SK-MEL-5 (cell line): ENCODE measurements at regions not wholly inside any gene's neighbourhood (a gene's known extent, or its start where the extent isn't known, plus 50 kb on each side); places are given as distances from the start of the nearest gene placed in this dataset.
A peak's percentile ranks its signal among the peaks of the same experiment; 100 is the strongest.
"Not testable (repeated sequence)": the region's sequence is repeated elsewhere in the genome, so short reads cannot be mapped to it uniquely, and the experiment has no call there.

Experiments used
- DNase-seq: peaks from one replicate; pipeline ENCODE4 v3.0.0-alpha.2; 2016; ENCODE audit warnings: low read depth, low spot score
- in situ Hi-C: cut with HindIII; loops from 2 replicates; pipeline ENCODE4 v1.10.0; 2016; ENCODE audit warnings: low sequenced_read_pairs, high pct_unique_total_duplicates, low pct_unique_long_range_greater_than_20kb

DNA sequence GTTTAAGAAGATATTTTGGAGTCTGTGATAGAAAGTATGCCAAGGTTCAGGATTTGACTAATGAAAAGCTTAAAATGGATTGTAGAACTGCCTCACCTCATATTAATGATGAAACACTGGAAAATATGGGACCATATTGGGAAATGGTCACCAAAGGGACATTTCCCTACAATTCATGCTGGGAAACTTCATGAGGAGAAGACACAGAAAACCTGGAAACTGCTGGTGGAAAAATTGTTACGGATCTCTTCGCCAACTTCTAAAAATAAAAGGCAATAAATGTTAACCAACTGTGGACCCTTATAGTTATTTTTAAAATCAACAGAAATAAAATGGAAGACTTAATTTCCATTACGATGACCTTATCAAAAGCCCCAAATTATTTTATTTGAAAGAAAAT lies 97.6 kb upstream of the FRMD4B start:
- no peak for DNase-seq
- in situ Hi-C loops, result no loop called here

DNA sequence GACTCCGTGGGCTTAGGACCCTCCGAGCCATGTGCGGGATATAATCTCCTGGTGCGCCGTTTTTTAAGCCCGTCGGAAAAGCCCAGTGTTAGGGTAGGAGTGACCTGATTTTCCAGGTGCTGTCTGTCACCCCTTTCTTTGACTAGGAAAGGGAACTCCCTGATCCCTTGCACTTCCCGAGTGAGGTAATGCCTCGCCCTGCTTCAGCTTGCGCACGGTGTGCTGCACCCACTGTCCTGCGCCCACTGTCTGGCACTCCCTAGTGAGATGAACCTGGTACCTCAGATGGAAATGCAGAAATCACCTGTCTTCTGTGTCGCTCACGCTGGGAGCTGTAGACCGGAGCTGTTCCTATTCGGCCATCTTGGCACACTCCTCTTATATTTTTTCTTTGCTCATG lies 95.1 kb upstream of the FRMD4B start:
- in situ Hi-C loops, DNase-seq: not testable (repeated sequence)

GRCh38 chr3:69474186-69474585 lies 88.3 kb upstream of the FRMD4B start:
- in situ Hi-C loops, result no loop called here
- DNase-seq, result no peak

DNA sequence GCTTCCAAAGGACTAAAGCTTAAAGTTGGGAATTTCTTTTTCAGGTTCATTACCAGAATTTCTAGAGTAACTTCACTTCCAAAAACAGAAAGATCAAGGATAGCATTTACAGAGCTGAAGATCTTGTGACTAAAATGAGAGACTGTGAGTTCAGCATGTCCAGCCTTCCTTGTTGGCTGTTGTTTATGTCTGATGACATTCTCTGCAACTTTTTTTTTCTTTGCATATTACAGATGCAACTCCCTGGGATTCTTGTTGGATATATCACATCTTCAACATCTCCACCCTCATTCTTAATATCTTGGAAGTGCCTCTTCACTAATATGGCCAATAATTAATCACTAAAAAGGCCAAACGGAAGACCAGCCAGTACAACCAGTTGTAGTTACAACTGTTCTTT lies 86.2 kb upstream of the FRMD4B start:
- DNase-seq, result no peak

DNA sequence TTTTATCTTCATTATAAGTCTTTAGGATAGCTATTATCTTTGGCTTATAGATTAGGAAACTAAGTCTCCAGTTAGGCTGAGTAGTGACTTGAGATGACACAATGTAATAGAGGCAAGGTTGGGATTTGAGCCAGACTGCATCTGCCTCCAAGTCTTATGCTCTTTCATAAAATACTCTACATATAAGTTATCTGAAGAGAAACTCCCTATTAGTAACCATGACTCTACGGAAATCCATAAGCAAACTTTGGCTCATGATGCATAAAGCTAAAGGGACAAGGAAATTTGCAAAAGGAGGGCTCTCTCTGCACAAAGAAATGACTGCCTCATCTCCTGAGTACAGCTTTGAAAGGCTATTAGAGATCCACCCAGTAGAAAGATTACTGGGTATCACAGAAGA lies 77.6 kb upstream of the FRMD4B start:
- DNase-seq, result no peak
- in situ Hi-C loops, result no loop called here

More for the DNA sequence above, 86.2 kb upstream of the FRMD4B start:
- in situ Hi-C loops, result no loop called here

GRCh38 chr3:69462826-69463100 lies 76.9 kb upstream of the FRMD4B start:
- in situ Hi-C loops, result no loop called here

DNA sequence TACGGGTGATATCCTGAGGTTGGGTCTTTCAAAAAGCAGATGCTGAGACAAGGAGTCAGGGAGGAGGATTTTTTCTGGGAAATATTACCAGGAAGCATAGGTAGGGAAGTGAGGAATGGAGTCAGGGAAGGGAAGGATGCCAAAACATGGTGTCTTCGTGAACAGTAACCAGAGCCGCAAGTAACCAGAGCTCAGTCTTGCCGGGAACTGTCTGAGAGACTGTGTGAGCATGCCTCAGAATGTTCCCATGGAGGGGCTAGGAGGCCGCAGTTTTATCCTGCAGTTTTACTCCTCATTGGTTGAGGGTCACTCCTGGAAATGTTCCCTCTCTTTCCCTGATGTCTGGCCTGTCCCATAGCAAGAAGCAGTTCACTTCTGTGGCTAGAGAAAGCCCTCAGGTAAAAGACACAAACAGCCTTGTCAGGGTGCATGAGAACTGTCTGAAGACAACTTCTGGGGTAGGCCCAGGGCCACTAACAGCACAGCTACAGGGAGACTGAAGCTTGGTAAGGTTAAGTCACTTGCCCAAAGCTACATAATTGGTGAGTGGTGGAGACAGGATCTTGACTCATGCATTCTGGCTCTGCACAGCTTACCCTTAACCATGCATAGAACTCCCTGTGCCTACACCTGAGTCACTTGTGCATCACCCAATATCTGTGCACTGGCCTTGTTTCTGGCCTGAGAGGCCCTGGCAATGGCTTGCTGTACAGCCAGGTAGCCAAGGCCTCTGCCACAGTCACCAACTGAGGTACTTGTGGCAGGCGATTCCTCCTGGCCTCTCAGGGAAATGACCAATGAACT lies 76.3 kb upstream of the FRMD4B start:
- in situ Hi-C loops, result no loop called here
- DNase-seq, result no peak

More at GRCh38 chr3:69462826-69463100, 76.9 kb upstream of the FRMD4B start:
- no peak for DNase-seq

DNA sequence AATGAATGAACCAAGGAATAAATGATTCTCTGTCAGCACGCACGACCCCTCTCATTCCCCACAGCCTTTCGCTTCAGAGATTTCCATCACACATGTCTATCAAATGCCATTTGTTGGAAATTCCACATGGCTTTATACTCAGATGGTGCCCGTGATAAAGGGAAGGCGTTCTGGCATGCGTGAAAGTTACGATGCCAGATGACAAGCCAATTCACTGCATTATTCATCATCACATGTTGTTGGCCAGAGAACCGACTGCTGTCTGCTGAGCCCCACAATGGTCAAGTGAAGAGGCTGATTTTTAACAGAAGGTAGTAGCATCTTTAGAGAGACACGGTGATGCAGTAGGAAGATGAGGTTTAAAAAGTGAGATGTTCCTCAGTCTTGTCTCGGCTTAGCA lies 74.1 kb upstream of the FRMD4B start:
- DNase-seq, result peak; percentile 37
- in situ Hi-C loops, result no loop called here

GRCh38 chr3:69458803-69459365 lies 73.0 kb upstream of the FRMD4B start:
- in situ Hi-C loops, result no loop called here
- peak; percentile 63 for DNase-seq

GRCh38 chr3:69456631-69457030 lies 70.7 kb upstream of the FRMD4B start:
- peak; percentile 38 for DNase-seq
- in situ Hi-C loops, result no loop called here

DNA sequence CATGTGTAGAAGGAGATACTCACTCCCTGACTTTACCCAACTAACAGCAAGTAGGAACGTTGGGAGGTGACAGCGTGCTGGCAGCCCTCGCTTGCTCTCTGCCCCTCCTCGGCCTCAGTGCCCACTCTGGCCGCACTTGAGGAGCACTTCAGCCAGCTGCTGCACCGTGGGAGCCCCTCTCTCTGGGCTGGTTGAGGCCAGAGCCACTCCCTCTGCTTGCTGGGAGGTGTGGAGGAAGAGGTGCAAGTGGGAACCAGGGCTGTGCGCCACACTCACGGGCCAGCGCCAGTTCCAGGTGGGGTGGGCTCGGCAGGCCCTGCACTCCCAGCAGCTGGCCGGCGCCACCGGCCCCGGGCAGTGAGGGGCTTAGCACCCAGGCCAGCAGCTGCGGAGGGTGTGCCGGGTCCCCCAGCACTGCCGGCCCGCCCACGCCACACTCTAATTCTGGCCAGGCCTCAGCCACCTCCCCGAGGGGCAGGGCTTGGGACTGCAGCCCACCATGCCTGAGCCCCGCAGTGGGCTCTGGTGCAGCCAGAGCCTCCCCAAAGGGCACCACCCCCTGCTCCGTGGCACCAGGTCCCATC lies 68.4 kb upstream of the FRMD4B start:
- DNase-seq, result no peak
- in situ Hi-C loops, result no loop called here

DNA sequence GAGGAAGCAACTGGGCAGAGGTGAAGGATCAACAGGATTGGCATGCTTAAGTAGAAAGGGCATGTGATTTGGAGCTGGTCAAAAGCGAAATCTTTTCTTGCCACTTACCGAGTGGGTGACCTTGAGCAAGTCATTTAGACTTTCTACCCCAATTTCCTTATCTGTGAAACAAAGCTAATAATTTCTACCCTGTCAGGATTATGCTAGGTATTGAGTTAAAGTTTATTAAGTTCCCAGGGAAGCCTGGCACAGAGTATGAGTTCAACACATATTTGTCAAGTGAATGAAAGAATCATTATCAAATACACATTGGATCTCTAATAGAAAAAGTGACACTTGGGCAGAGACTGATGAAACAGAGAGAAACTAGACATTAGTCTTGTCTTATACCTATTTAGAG lies 66.4 kb upstream of the FRMD4B start:
- in situ Hi-C loops, result no loop called here
- no peak for DNase-seq

DNA sequence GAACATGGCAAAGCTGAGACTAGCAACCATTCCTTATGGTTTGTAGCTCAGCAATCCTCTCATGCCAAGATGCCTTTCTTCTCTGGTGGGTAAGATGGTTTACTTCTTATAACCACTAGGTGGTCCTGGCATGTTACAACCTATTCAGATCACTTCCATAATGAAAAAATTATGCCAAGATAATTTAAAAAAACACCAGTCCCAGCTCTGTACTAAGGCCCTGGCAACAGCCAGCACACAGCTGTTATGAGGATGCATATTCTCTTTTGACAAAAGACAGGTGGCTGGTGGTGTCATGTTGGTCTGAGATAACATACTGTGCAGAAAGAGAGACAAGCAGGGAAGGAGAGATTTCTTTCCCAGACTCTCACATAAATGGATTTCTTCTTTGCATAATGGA lies 65.7 kb upstream of the FRMD4B start:
- peak; percentile 57 for DNase-seq
- in situ Hi-C loops, result no loop called here

GRCh38 chr3:69448877-69449276 lies 63.0 kb upstream of the FRMD4B start:
- no peak for DNase-seq
- in situ Hi-C loops, result no loop called here

DNA sequence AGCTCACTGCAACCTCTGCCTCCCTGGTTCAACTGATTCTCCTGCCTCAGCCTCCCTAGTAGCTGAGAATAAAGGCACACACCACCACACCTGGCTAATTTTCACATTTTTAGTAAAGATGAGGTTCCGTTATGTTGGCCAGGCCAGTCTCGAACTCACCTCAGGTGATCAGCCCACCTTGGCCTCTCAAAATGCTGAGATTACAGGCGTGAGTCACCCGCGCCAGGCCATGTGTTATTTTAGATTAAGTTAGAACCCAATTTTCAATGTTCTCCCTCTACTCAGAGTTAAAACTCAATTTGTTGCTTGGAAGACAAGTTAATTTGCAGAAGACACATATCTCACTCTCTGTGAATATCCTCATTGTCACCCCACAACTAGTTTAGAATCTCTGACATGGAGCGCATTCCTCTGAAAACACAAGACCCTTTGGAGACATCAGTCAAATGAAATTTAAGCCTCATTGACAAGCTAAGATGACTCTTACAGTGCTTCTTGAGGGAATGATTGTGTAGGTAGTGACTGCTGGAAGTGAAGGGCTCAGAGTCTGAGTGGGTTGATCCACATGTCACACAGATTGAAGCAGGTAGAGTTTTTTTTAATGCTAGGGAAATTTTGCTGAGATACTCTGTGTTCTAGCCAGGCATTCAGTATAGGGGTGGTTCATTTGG lies 60.6 kb upstream of the FRMD4B start:
- DNase-seq, result no peak
- in situ Hi-C loops, result no loop called here

DNA sequence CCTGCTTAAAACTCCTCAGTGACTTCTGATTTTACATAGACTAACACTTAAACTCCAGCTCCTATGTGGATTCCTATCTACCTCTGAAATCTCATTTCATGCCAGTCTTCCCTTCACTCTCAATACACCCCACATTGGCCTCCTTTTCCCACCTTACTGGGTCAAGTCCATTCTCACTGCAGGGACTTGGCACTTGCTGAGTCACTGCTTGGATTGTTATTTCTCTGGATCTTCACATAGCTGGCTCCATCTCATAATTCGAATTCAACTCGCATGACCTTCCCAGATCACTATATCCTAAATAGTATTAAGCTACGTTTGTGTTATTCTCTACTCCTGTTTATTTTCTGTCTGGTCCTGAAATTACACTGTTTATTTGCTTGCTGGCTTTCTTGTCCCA lies 59.6 kb upstream of the FRMD4B start:
- in situ Hi-C loops, result no loop called here
- no peak for DNase-seq

GRCh38 chr3:69445024-69445423 lies 59.1 kb upstream of the FRMD4B start:
- DNase-seq, result no peak
- in situ Hi-C loops, result no loop called here

DNA sequence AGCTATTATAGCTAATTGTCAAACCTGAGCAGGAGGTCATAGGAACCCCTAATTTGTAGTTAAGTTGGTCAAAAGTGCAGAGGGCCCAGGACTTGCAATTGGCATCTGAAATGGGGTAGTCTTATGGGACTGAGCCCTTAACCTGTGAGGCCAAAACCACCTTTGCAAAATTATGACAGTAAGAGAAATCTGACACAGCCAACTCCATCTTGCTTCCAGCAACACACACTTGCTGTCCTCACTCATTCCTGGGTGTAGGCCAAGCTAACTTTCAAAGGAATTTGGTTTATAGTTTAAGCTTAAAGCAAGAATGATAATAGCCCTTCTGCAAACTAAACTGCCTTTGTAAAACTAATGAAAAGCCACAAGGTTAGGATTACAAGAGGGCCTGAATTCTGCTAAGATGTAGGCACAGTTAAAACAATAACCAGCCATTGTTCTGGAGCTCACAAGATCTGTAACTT lies 57.6 kb upstream of the FRMD4B start:
- no peak for DNase-seq
- in situ Hi-C loops, result no loop called here
